ENCODE measurements at regions not wholly inside any gene's neighbourhood (a gene's known extent, or its start where the extent isn't known, plus 50 kb on each side); places are given as distances from the start of the nearest gene placed in this dataset.

- intact Hi-C loops (cut with DNase I), result no loop called here
Observed at GRCh38 chr6:150544793-150545192, 54.9 kb upstream of the PLEKHG1 start.

DNA sequence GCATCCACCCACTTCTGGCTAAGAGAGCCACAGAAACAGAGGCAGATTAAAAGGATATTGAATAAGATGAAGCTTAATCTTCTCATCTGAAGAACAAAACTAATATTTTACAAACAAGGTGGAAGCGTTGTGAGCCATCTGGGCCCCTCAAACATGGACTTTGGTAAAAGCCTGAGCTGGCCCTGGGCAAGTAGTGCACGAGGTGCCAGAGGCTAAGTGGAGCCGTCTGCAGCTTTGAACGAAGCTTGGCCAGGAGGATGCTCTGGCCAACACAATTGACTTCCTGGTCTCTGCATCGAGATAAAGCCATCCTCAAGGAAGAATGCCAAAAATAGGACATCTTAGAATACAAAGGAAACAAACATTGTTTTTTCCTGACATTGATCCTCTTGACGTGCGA is 53.2 kb upstream of the PLEKHG1 start:
- WGBS, 2 donors, result 61 to 71% methylated on average over 7 of the region's 7 CpGs
- no peak for TF ChIP-seq CTCF (IDR thresholded peaks at IDR 0.05)
- Histone ChIP-seq H3K27ac (no peak overlapping the region), H3K27me3 (no peaks in the 10 kb centered on the region), H3K36me3 (no peaks in the 10 kb centered on the region), H3K9me3 (no peaks in the 10 kb centered on the region), H3K4me1 (peaks cover 0 to 10% (median 6%) of the 10 kb centered on the region in 3 donors), H3K4me3 (no peak overlapping the region)
- DNase-seq, result no peak
- FAIRE-seq, result no peak
- no peak for ATAC-seq
- intact Hi-C loops (cut with DNase I), result no loop called here

More at GRCh38 chr6:150544793-150545192, 54.9 kb upstream of the PLEKHG1 start:
- WGBS, 2 donors, result 96 to 99% methylated on average over 2 of the region's 2 CpGs
- no peak for DNase-seq
- H3K36me3 ChIP-seq, result no peaks in the 10 kb centered on the region
- no peak for TF ChIP-seq CTCF (IDR thresholded peaks at IDR 0.05)
- no peak overlapping the region for H3K4me3 ChIP-seq
- no peak for FAIRE-seq
- H3K4me1 ChIP-seq, result peaks cover 0 to 11% (median 6%) of the 10 kb centered on the region in 3 donors
- no peaks in the 10 kb centered on the region for H3K9me3 ChIP-seq
- no peak for ATAC-seq
- H3K27ac ChIP-seq, result no peak overlapping the region
- H3K27me3 ChIP-seq, result no peaks in the 10 kb centered on the region

DNA sequence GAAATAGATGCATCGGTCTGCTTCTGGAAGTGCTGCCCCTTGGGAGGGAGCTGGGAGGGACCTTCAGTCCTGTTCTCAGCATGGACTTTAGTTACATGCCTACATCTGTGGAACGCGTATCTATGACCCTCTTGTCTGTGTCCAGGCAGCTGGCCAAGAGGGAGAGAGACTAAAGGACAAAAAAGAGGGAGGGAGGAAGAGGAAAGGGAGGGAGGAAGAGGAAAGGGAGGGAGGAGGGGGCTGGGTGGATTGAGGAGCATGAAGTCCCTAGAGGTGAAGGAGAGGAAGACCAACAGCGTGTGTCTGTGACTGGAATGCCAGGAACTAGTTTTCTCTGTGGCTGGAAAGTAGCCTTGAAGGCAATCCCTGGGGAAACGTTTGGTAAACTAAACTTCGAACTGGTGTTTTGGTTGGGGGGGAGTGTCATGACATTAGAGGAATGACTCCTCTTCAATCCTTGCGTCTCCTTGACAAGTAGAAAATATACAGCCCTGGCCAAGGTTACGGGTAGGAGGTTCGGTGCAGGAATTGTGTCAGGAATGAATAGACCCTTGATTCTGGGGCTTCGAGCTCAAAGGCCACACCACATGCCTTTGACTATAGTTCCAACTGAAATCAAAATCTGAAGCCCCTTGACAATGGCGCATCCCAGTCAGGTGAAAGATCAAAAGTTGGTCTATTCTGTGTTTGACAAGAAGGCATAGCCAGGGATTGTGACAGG is 52.0 kb upstream of the PLEKHG1 start:
- DNase-seq (no peak), FAIRE-seq (no peak), ATAC-seq (no peak)
- intact Hi-C loops (cut with DNase I), result no loop called here
- no peaks in the 10 kb centered on the region for H3K36me3 ChIP-seq
- no peaks in the 10 kb centered on the region for H3K27me3 ChIP-seq
- no peak overlapping the region for H3K27ac ChIP-seq
- 64 to 68% methylated on average over 11 of the region's 11 CpGs for WGBS, 2 donors
- H3K9me3 ChIP-seq, result no peaks in the 10 kb centered on the region
- no peak for TF ChIP-seq CTCF (IDR thresholded peaks at IDR 0.05)
- H3K4me1 ChIP-seq, result no peaks in the 10 kb centered on the region
- H3K4me3 ChIP-seq, result no peak overlapping the region

- Histone ChIP-seq H3K9me3 (no peaks in the 10 kb centered on the region), H3K4me3 (no peak overlapping the region), H3K36me3 (no peaks in the 10 kb centered on the region), H3K27ac (no peak overlapping the region), H3K27me3 (no peaks in the 10 kb centered on the region), H3K4me1 (no peaks in the 10 kb centered on the region)
- no peak for TF ChIP-seq CTCF (IDR thresholded peaks at IDR 0.05)
- FAIRE-seq, result no peak
- WGBS, 2 donors, result 73 to 77% methylated on average over 4 of the region's 4 CpGs
- ATAC-seq, result no peak
- no peak for DNase-seq
- intact Hi-C loops (cut with DNase I), result no loop called here
Observed at GRCh38 chr6:150548330-150548729, 51.4 kb upstream of the PLEKHG1 start.

- DNase-seq (no peak), FAIRE-seq (no peak), ATAC-seq (no peak)
- Histone ChIP-seq H3K9me3 (no peaks in the 10 kb centered on the region), H3K4me3 (no peak overlapping the region), H3K4me1 (no peaks in the 10 kb centered on the region), H3K27me3 (no peaks in the 10 kb centered on the region), H3K27ac (no peak overlapping the region), H3K36me3 (no peaks in the 10 kb centered on the region)
- TF ChIP-seq CTCF (IDR thresholded peaks at IDR 0.05), result no peak
- WGBS, 2 donors, result 94 to 95% methylated on average over 5 of the region's 5 CpGs
- intact Hi-C loops (cut with DNase I), result no loop called here
Observed at GRCh38 chr6:150549007-150549406, 50.7 kb upstream of the PLEKHG1 start.

Measured in pancreas (tissue), 10 donors.